ENCODE measurements at regions not wholly inside any gene's neighbourhood (a gene's known extent, or its start where the extent isn't known, plus 50 kb on each side); places are given as distances from the start of the nearest gene placed in this dataset.

- TF ChIP-seq CTCF (IDR thresholded peaks at IDR 0.05; ENCODE audit: low read length) (no peak), EZH2 (optimal IDR thresholded peaks at IDR 0.05; ENCODE audit: low read depth, low read length) (no peak), EZH2phosphoT487 (IDR thresholded peaks at IDR 0.05; ENCODE audit: low read length) (no peak)
Observed at GRCh38 chr5:61619289-61619688, 287.2 kb downstream of the ZSWIM6 start.
